SK-N-SH treated with all-trans-retinoic acid at 6 μM for 48 hours (cell line): ENCODE measurements at regions not wholly inside any gene's neighbourhood (a gene's known extent, or its start where the extent isn't known, plus 50 kb on each side); places are given as distances from the start of the nearest gene placed in this dataset.
"Not testable (repeated sequence)": the region's sequence is repeated elsewhere in the genome, so short reads cannot be mapped to it uniquely, and the experiment has no call there.

Experiments
- ATAC-seq: fragments of 200-7000 bp; cut with Tn5 transposase; 3 replicates; pipeline ENCODE4 v1.9.1; 2020; ENCODE audit warnings: mild to moderate bottlenecking, moderate library complexity
- ARNTL ChIP-seq: fragments of 450-650 bp; formaldehyde crosslinking; IDR thresholded peaks from 2 replicates; pipeline ENCODE4 v1.5.0; 2020; ENCODE audit warnings: low read depth, mild to moderate bottlenecking, moderate library complexity, borderline replicate concordance
- BACH2 ChIP-seq: fragments of 250-450 bp; sonication (Bioruptor Pico); IDR thresholded peaks from 2 replicates; pipeline ENCODE4 v1.9.0; 2021; ENCODE audit warnings: mild to moderate bottlenecking, borderline replicate concordance
- CREB5 ChIP-seq: fragments of 250-450 bp; sonication (Bioruptor Pico); IDR thresholded peaks from 2 replicates; pipeline ENCODE4 v1.5.1; 2020; ENCODE audit warnings: low read depth, mild to moderate bottlenecking, moderate library complexity
- CSRNP3 ChIP-seq: fragments of 250-450 bp; sonication (Bioruptor Pico); IDR thresholded peaks from 2 replicates; pipeline ENCODE4 v1.5.1; 2021; ENCODE audit warnings: mild to moderate bottlenecking, moderate library complexity
- ESRRG ChIP-seq: fragments of 250-450 bp; sonication (Bioruptor Pico); IDR thresholded peaks from 2 replicates; pipeline ENCODE4 v1.6.1; 2021; ENCODE audit warnings: mild to moderate bottlenecking
- GLIS3 ChIP-seq: fragments of 250-450 bp; sonication (Bioruptor Pico); IDR thresholded peaks from 2 replicates; pipeline ENCODE4 v1.5.0; 2020; ENCODE audit warnings: mild to moderate bottlenecking, moderate library complexity
- ISL1 ChIP-seq: fragments of 250-450 bp; sonication (Bioruptor Pico); IDR thresholded peaks from 2 replicates; pipeline ENCODE4 v2.1.2; 2022; ENCODE audit warnings: mild to moderate bottlenecking, moderate library complexity
- OSR1 ChIP-seq: fragments of 250-450 bp; sonication (Bioruptor Pico); IDR thresholded peaks from 2 replicates; pipeline ENCODE4 v1.8.0; 2022; ENCODE audit warnings: moderate library complexity, mild to moderate bottlenecking, inconsistent platforms
- PATZ1 ChIP-seq: fragments of 250-450 bp; sonication (Bioruptor Pico); IDR thresholded peaks from 2 replicates; pipeline ENCODE4 v1.8.0; 2020; ENCODE audit warnings: mild to moderate bottlenecking, moderate library complexity, borderline replicate concordance
- POU6F1 ChIP-seq: fragments of 250-450 bp; sonication (Bioruptor Pico); IDR thresholded peaks from 2 replicates; pipeline ENCODE4 v1.8.0; 2021; ENCODE audit warnings: low read depth, mild to moderate bottlenecking, moderate library complexity, borderline replicate concordance
- RARB ChIP-seq: fragments of 250-450 bp; sonication (Bioruptor Pico); IDR thresholded peaks from 2 replicates; pipeline ENCODE4 v1.8.0; 2021; ENCODE audit warnings: mild to moderate bottlenecking, moderate library complexity
- TCF4 ChIP-seq: fragments of 250-450 bp; sonication (Bioruptor Pico); IDR thresholded peaks from 2 replicates; pipeline ENCODE4 v1.8.0; 2021; ENCODE audit warnings: mild to moderate bottlenecking, moderate library complexity, borderline replicate concordance
- TOX ChIP-seq: fragments of 250-450 bp; sonication (Bioruptor Pico); IDR thresholded peaks from 2 replicates; pipeline ENCODE4 v1.8.0; 2021; ENCODE audit warnings: mild to moderate bottlenecking, moderate library complexity, borderline replicate concordance
- ZC3H10 ChIP-seq: fragments of 250-450 bp; sonication (Bioruptor Pico); IDR thresholded peaks from 2 replicates; pipeline ENCODE4 v1.5.1; 2021; ENCODE audit warnings: mild to moderate bottlenecking, moderate library complexity
- ZFP3 ChIP-seq: fragments of 250-450 bp; sonication (Bioruptor Pico); IDR thresholded peaks from 2 replicates; pipeline ENCODE4 v1.5.0; 2020; ENCODE audit warnings: mild to moderate bottlenecking, moderate library complexity
- ZFP30 ChIP-seq: fragments of 450-650 bp; formaldehyde crosslinking; IDR thresholded peaks from 2 replicates; pipeline ENCODE4 v1.5.0; 2022; ENCODE audit warnings: mild to moderate bottlenecking, moderate library complexity
- ZNF565 ChIP-seq: fragments of 450-650 bp; formaldehyde crosslinking; conservative IDR thresholded peaks from 2 replicates; pipeline ENCODE4 v1.5.0; 2020; ENCODE audit warnings: low read depth, mild to moderate bottlenecking, moderate library complexity
- ZNF70 ChIP-seq: fragments of 450-650 bp; formaldehyde crosslinking; IDR thresholded peaks from 2 replicates; pipeline ENCODE4 v1.5.0; 2020; ENCODE audit warnings: mild to moderate bottlenecking, moderate library complexity
- ZNF8 ChIP-seq: fragments of 450-650 bp; formaldehyde crosslinking; IDR thresholded peaks from 2 replicates; pipeline ENCODE4 v1.5.0; 2020; ENCODE audit warnings: mild to moderate bottlenecking, moderate library complexity

GRCh38 chr1:168466092-168466713 lies 77.6 kb downstream of the XCL2 start:
- TF ChIP-seq PATZ1 (CRISPR knock-in tag) = 0 out of 2 replicates have a peak, but pooled peaks have one; percentile 56
- TF ChIP-seq ISL1 (CRISPR knock-in tag) = no peak
- peak; percentile 55 for ATAC-seq

GRCh38 chr1:168461108-168461507 lies 82.7 kb downstream of the XCL2 start:
- not testable (repeated sequence) for ATAC-seq

- not testable (repeated sequence) for ATAC-seq
These were observed 86.5 kb downstream of the XCL2 start for GRCh38 chr1:168457296-168457695.

GRCh38 chr1:168455764-168456163 lies 88.0 kb downstream of the XCL2 start:
- TF ChIP-seq ARNTL (CRISPR knock-in tag) (no peak), ZFP30 (CRISPR knock-in tag) (no peak), TOX (CRISPR knock-in tag) (no peak), ZNF70 (CRISPR knock-in tag) (no peak)
- peak; percentile 58 for ATAC-seq

GRCh38 chr1:168454211-168454815 lies 89.5 kb downstream of the XCL2 start:
- TF ChIP-seq CSRNP3 (CRISPR knock-in tag) (no peak), ZNF8 (CRISPR knock-in tag) (no peak), RARB (CRISPR knock-in tag) (no peak), OSR1 (CRISPR knock-in tag) (0 out of 2 replicates have a peak, but pooled peaks have one; percentile 15), TOX (CRISPR knock-in tag) (peak; percentile 49; the same call in 1 of the 2 replicates), BACH2 (CRISPR knock-in tag) (no peak), GLIS3 (CRISPR knock-in tag) (no peak), ZC3H10 (CRISPR knock-in tag) (peak; percentile 64; the same call in 1 of the 2 replicates)
- ATAC-seq = peak; percentile 83

- ATAC-seq = no peak
- no peak for TF ChIP-seq ZC3H10 (CRISPR knock-in tag)
- no peak for TF ChIP-seq OSR1 (CRISPR knock-in tag)
- no peak for TF ChIP-seq ZFP30 (CRISPR knock-in tag)
- no peak for TF ChIP-seq POU6F1 (CRISPR knock-in tag)
- TF ChIP-seq ESRRG = no peak
- TF ChIP-seq TOX (CRISPR knock-in tag) = no peak
- no peak for TF ChIP-seq BACH2 (CRISPR knock-in tag)
- no peak for TF ChIP-seq ZNF8 (CRISPR knock-in tag)
- TF ChIP-seq ISL1 (CRISPR knock-in tag) = no peak
- no peak for TF ChIP-seq CREB5 (CRISPR knock-in tag)
- TF ChIP-seq ZNF70 (CRISPR knock-in tag) = no peak
- no peak for TF ChIP-seq PATZ1 (CRISPR knock-in tag)
- no peak for TF ChIP-seq TCF4 (CRISPR knock-in tag)
- no peak for TF ChIP-seq ZNF565
- no peak for TF ChIP-seq ZFP3 (CRISPR knock-in tag)
These were observed 90.7 kb downstream of the XCL2 start for GRCh38 chr1:168453056-168453455.
